PC-3 (cell line): ENCODE measurements at regions not wholly inside any gene's neighbourhood (a gene's known extent, or its start where the extent isn't known, plus 50 kb on each side); places are given as distances from the start of the nearest gene placed in this dataset.
A peak's percentile ranks its signal among the peaks of the same experiment; 100 is the strongest.

Source experiments
- ATAC-seq: fragments of 200-7000 bp; cut with Tn5 transposase; 2 replicates; pipeline ENCODE4 v1.9.1; 2020; ENCODE audit warnings: mild to moderate bottlenecking, moderate library complexity
- BruUV-seq: library from RNA; stranded (reverse); fragments of 400-500 nt; replicated peaks from 2 replicates; lab custom pipeline; 2021; lab: Mats Ljungman, UMichigan
- CTCF ChIA-PET: fragments of 300-600 bp; sonication (Branson Sonifier 250); formaldehyde crosslinking; loops from one replicate; lab custom pipeline; 2022; ENCODE audit warnings: antibody characterized with exemption; lab: Charles Lee
- POLR2A ChIA-PET: fragments of 300-600 bp; sonication (Branson Sonifier 250); formaldehyde crosslinking; loops from one replicate; lab custom pipeline; 2022; ENCODE audit warnings: antibody characterized with exemption; ENCODE audit not compliant: unreplicated experiment; lab: Charles Lee
- DNase-seq: peaks from one replicate; pipeline ENCODE4 v3.0.0-alpha.2; 2015
- H2AFZ ChIP-seq: fragments of 300-600 bp; sonication (generic); 2 replicates; pipeline ENCODE4 v1.6.0; 2016; ENCODE audit warnings: antibody characterized with exemption, low read length
- H3F3A ChIP-seq: fragments of 300-600 bp; sonication (generic); one replicate; pipeline ENCODE4 v1.6.0; 2017; ENCODE audit warnings: antibody characterized with exemption, low read length, control low read depth, mild to moderate bottlenecking; ENCODE audit not compliant: unreplicated experiment
- H3K27ac ChIP-seq: fragments of 300-600 bp; sonication (generic); 2 replicates; pipeline ENCODE4 v1.5.1; 2016; ENCODE audit warnings: mild to moderate bottlenecking, low read length
- H3K27me3 ChIP-seq: fragments of 300-600 bp; sonication (generic); 2 replicates; pipeline ENCODE4 v1.6.1; 2016; ENCODE audit warnings: low read length, mixed read lengths
- H3K36me3 ChIP-seq: fragments of 300-600 bp; sonication (generic); 2 replicates; pipeline ENCODE4 v1.6.1; 2016; ENCODE audit warnings: low read depth, mixed run types, low read length, mixed read lengths
- H3K4me1 ChIP-seq: fragments of 300-600 bp; sonication (generic); 2 replicates; pipeline ENCODE4 v1.5.1; 2016; ENCODE audit warnings: low read length; ENCODE audit not compliant: insufficient read depth
- H3K4me2 ChIP-seq: fragments of 300-600 bp; sonication (generic); 2 replicates; pipeline ENCODE4 v1.6.0; 2016; ENCODE audit warnings: low read length
- H3K4me3 ChIP-seq: fragments of 300-600 bp; sonication (generic); 2 replicates; pipeline ENCODE4 v1.5.1; 2016; ENCODE audit warnings: mild to moderate bottlenecking, low read length, mixed read lengths
- H3K79me2 ChIP-seq: fragments of 300-600 bp; sonication (generic); 2 replicates; pipeline ENCODE4 v1.6.1; 2017; ENCODE audit warnings: low read length, mixed read lengths
- H3K9ac ChIP-seq: fragments of 300-600 bp; sonication (generic); 2 replicates; pipeline ENCODE4 v1.6.0; 2016; ENCODE audit warnings: mild to moderate bottlenecking, low read length
- H3K9me2 ChIP-seq: fragments of 300-600 bp; sonication (generic); replicated peaks from 2 replicates; pipeline ENCODE4 v1.6.1; 2016; ENCODE audit warnings: mixed run types, low read length, mixed read lengths
- H3K9me3 ChIP-seq: fragments of 300-600 bp; sonication (generic); 2 replicates; pipeline ENCODE4 v1.6.1; 2016; ENCODE audit warnings: low read length, mixed read lengths
- H4K20me1 ChIP-seq: fragments of 300-600 bp; sonication (generic); 2 replicates; pipeline ENCODE4 v1.6.1; 2016; ENCODE audit warnings: low read length, mixed read lengths
- CTCF ChIP-seq: fragments of 300-600 bp; sonication (generic); conservative IDR thresholded peaks from 2 replicates; pipeline ENCODE4 v1.5.1; 2017; ENCODE audit warnings: antibody characterized with exemption, low read depth, mild to moderate bottlenecking, low read length
- EZH2 ChIP-seq: fragments of 300-600 bp; sonication (generic); IDR thresholded peaks from one replicate; pipeline ENCODE4 v1.6.1; 2017; ENCODE audit warnings: antibody characterized with exemption, mild to moderate bottlenecking, low read length; ENCODE audit not compliant: unreplicated experiment
- EZH2phosphoT487 ChIP-seq: fragments of 300-600 bp; sonication (generic); IDR thresholded peaks from 2 replicates; pipeline ENCODE4 v1.6.1; 2018; ENCODE audit warnings: mild to moderate bottlenecking, antibody characterized with exemption, low read length, borderline replicate concordance
- intact Hi-C: fragments of 100-400 bp; cut with micrococcal nuclease; formaldehyde crosslinking; loops from 2 replicates; pipeline ENCODE4 v1.9.0; 2023

GRCh38 chrX:110462957-110463356 is 104.3 kb downstream of the RTL9 start:
- no peaks in the 10 kb centered on the region for H3K9me3 ChIP-seq
- no peak overlapping the region for H3K4me3 ChIP-seq
- ATAC-seq (no peak; the same call in 1 of the 2 replicates), DNase-seq (no peak)
- no peaks in the 10 kb centered on the region for H3F3A ChIP-seq
- H3K9ac ChIP-seq, result no peak overlapping the region
- no peaks in the 10 kb centered on the region for H4K20me1 ChIP-seq
- no peak overlapping the region for H2AFZ ChIP-seq
- intact Hi-C loops, result no loop called here
- peaks cover 10% of the 10 kb centered on the region; the same call in 1 of the 2 replicates for H3K27me3 ChIP-seq
- H3K9me2 ChIP-seq, result no peaks in the 10 kb centered on the region
- no peaks in the 10 kb centered on the region for H3K4me1 ChIP-seq
- H3K79me2 ChIP-seq, result no peaks in the 10 kb centered on the region
- BruUV-seq, result no TSS peak
- no peak overlapping the region for H3K27ac ChIP-seq
- ChIA-PET POLR2A (no interaction called here), CTCF (no interaction called here)
- H3K36me3 ChIP-seq, result no peaks in the 10 kb centered on the region
- no peak overlapping the region for H3K4me2 ChIP-seq
- TF ChIP-seq CTCF (peak; percentile 36; the same call in 1 of the 2 replicates), EZH2phosphoT487 (no peak), EZH2 (no peak)

- ATAC-seq (no peak), DNase-seq (no peak)
- ChIA-PET CTCF (no interaction called here), POLR2A (no interaction called here)
- Histone ChIP-seq H3K36me3 (no peaks in the 10 kb centered on the region), H3K4me3 (no peak overlapping the region), H4K20me1 (no peaks in the 10 kb centered on the region), H3F3A (no peaks in the 10 kb centered on the region), H3K9me3 (no peaks in the 10 kb centered on the region), H3K79me2 (no peaks in the 10 kb centered on the region), H2AFZ (no peak overlapping the region), H3K4me2 (no peak overlapping the region), H3K27ac (no peak overlapping the region), H3K4me1 (no peaks in the 10 kb centered on the region), H3K9me2 (no peaks in the 10 kb centered on the region), H3K27me3 (no peaks in the 10 kb centered on the region), H3K9ac (no peak overlapping the region)
- TF ChIP-seq EZH2phosphoT487, result no peak
- no peak for TF ChIP-seq CTCF
- no peak for TF ChIP-seq EZH2
- intact Hi-C loops, result no loop called here
- BruUV-seq, result no TSS peak
Measured at GRCh38 chrX:110466790-110467189, 108.1 kb downstream of the RTL9 start.

GRCh38 chrX:110472265-110472664 is 113.6 kb downstream of the RTL9 start:
- ChIA-PET POLR2A (no interaction called here), CTCF (no interaction called here)
- Histone ChIP-seq H3K9me2 (no peaks in the 10 kb centered on the region), H2AFZ (no peak overlapping the region), H3K4me3 (no peak overlapping the region), H3K27me3 (peaks cover 7% of the 10 kb centered on the region; the same call in 1 of the 2 replicates), H4K20me1 (no peaks in the 10 kb centered on the region), H3K4me1 (no peaks in the 10 kb centered on the region), H3K9me3 (no peaks in the 10 kb centered on the region), H3K79me2 (no peaks in the 10 kb centered on the region), H3K4me2 (no peak overlapping the region), H3K9ac (no peak overlapping the region), H3F3A (no peaks in the 10 kb centered on the region), H3K36me3 (no peaks in the 10 kb centered on the region), H3K27ac (no peak overlapping the region)
- ATAC-seq (no peak), DNase-seq (no peak)
- no TSS peak for BruUV-seq
- intact Hi-C loops, result no loop called here
- no peak for TF ChIP-seq EZH2phosphoT487
- no peak for TF ChIP-seq EZH2
- no peak for TF ChIP-seq CTCF
